HCT116 (cell line): ENCODE measurements at regions not wholly inside any gene's neighbourhood (a gene's known extent, or its start where the extent isn't known, plus 50 kb on each side); places are given as distances from the start of the nearest gene placed in this dataset.

Experiments used
- ATAC-seq: fragments of 200-7000 bp; cut with Tn5 transposase; 2 replicates; pipeline ENCODE4 v1.9.1; 2020; ENCODE audit warnings: mild to moderate bottlenecking, moderate library complexity
- BruUV-seq: library from RNA; stranded (reverse); fragments of 400-500 nt; replicated peaks from 2 replicates; lab custom pipeline; 2021; lab: Mats Ljungman, UMichigan
- CTCF ChIA-PET: fragments of 300-600 bp; sonication (Branson Sonifier 250); formaldehyde crosslinking; loops from one replicate; lab custom pipeline; 2021; ENCODE audit warnings: antibody characterized with exemption; lab: Charles Lee
- POLR2A ChIA-PET: fragments of 300-600, 350-600 bp; sonication (Branson Sonifier 250); formaldehyde crosslinking; loops from one replicate; lab custom pipeline; 2021; ENCODE audit warnings: antibody characterized with exemption; lab: Charles Lee
- RAD21 ChIA-PET, 2 experiments: fragments of 300-600 bp; sonication (Branson Sonifier 250); formaldehyde crosslinking; loops; one replicate each; lab custom pipeline; 2023; ENCODE audit warnings: low total read pairs in 2 of 2; ENCODE audit not compliant: uncharacterized antibody in 2 of 2, unreplicated experiment in 2 of 2, low non-redundant PET in 1 of 2; lab: Charles Lee
- DNase-seq: peaks from one replicate; pipeline ENCODE4 v3.0.0-alpha.2; 2010; ENCODE audit warnings: low read depth, low spot score
- H2AFZ ChIP-seq: fragments of 200-600 bp; shearing (Covaris generic), sonication (generic); 2 replicates; pipeline ENCODE4 v1.6.1; 2017; ENCODE audit warnings: low read depth, mixed run types, mixed read lengths, antibody characterized with exemption, low read length; ENCODE audit not compliant: poor library complexity, severe bottlenecking
- H3K27ac ChIP-seq: 2 replicates; pipeline ENCODE4 v1.5.1; 2012; ENCODE audit warnings: low read depth, low read length
- H3K27me3 ChIP-seq: fragments of 200-600 bp; sonication (generic); 2 replicates; pipeline ENCODE4 v1.6.1; 2016; ENCODE audit warnings: mixed run types, low read length, mixed read lengths; ENCODE audit not compliant: insufficient read depth
- H3K36me3 ChIP-seq, 2 experiments: fragments of 200-500 bp in 1 of 2; fragments of 200-600 bp in 1 of 2; sonication (Bioruptor generic) in 1 of 2; sonication (generic) in 1 of 2; 2 replicates each; pipeline versions ENCODE4 v1.5.1 to v1.6.1; 2014 to 2016; ENCODE audit warnings: low read length in 2 of 2, inconsistent platforms in 1 of 2, mixed read lengths in 1 of 2, mixed run types in 1 of 2; ENCODE audit not compliant: insufficient read depth in 2 of 2, control insufficient read depth in 1 of 2
- H3K4me1 ChIP-seq, 2 experiments: fragments of 200-600 bp in 1 of 2; sonication (generic) in 1 of 2; 2 replicates each; pipeline versions ENCODE4 v1.5.1 to v1.6.1; 2012 to 2017; ENCODE audit warnings: low read length in 2 of 2, inconsistent platforms in 1 of 2, mild to moderate bottlenecking in 1 of 2, mixed read lengths in 1 of 2, mixed run types in 1 of 2, moderate library complexity in 1 of 2; ENCODE audit not compliant: insufficient read depth in 2 of 2, control insufficient read depth in 1 of 2
- H3K4me2 ChIP-seq: fragments of 200-600 bp; sonication (generic); 2 replicates; pipeline ENCODE4 v1.6.1; 2017; ENCODE audit warnings: mixed run types, low read length, mixed read lengths
- H3K4me3 ChIP-seq, 2 experiments: fragments of 200-600 bp in 1 of 2; sonication (generic) in 1 of 2; replicated peaks in 1 of 2; 2 replicates each; pipeline ENCODE4 v1.5.1; 2011 to 2016; ENCODE audit warnings: low read length in 2 of 2, control low read depth in 1 of 2, low read depth in 1 of 2, mild to moderate bottlenecking in 1 of 2, mixed read lengths in 1 of 2, mixed run types in 1 of 2
- H3K79me2 ChIP-seq: fragments of 200-600 bp; sonication (generic); 2 replicates; pipeline ENCODE4 v1.6.1; 2017; ENCODE audit warnings: mild to moderate bottlenecking, mixed run types, low read length, moderate library complexity, mixed read lengths; ENCODE audit not compliant: insufficient read depth
- H3K9ac ChIP-seq: fragments of 200-600 bp; sonication (generic); 2 replicates; pipeline ENCODE4 v1.6.1; 2016; ENCODE audit warnings: low read length, mixed read lengths
- H3K9me2 ChIP-seq: fragments of 200-600 bp; sonication (generic), shearing (Covaris generic); 2 replicates; pipeline ENCODE4 v1.6.1; 2017; ENCODE audit warnings: mixed run types, mild to moderate bottlenecking, moderate library complexity; ENCODE audit not compliant: insufficient read depth
- H3K9me3 ChIP-seq, 2 experiments: fragments of 200-500 bp in 1 of 2; fragments of 200-600 bp in 1 of 2; sonication (Bioruptor generic) in 1 of 2; sonication (generic) in 1 of 2; 2 replicates each; pipeline ENCODE4 v1.6.1; 2014 to 2017; ENCODE audit warnings: low read length in 2 of 2, mixed read lengths in 2 of 2, inconsistent platforms in 1 of 2, low read depth in 1 of 2, mild to moderate bottlenecking in 1 of 2, mixed run types in 1 of 2, moderate library complexity in 1 of 2; ENCODE audit not compliant: control insufficient read depth in 1 of 2, insufficient read depth in 1 of 2
- H4K20me1 ChIP-seq: fragments of 200-600 bp; sonication (generic), shearing (Covaris generic); 2 replicates; pipeline ENCODE4 v1.6.1; 2017; ENCODE audit warnings: mixed run types, mild to moderate bottlenecking, moderate library complexity; ENCODE audit not compliant: insufficient read depth
- CEBPB ChIP-seq: IDR thresholded peaks from 2 replicates; pipeline ENCODE4 v1.6.1; 2012; ENCODE audit warnings: low read depth
- EGR1 ChIP-seq: IDR thresholded peaks from 2 replicates; pipeline ENCODE4 v1.6.1; 2012; ENCODE audit warnings: low read depth
- ELF1 ChIP-seq: IDR thresholded peaks from 2 replicates; pipeline ENCODE4 v1.6.1; 2012; ENCODE audit warnings: low read depth, borderline replicate concordance
- EZH2phosphoT487 ChIP-seq: fragments of 200-600 bp; IDR thresholded peaks from 2 replicates; pipeline ENCODE4 v1.6.1; 2018; ENCODE audit warnings: antibody characterized with exemption, borderline replicate concordance
- FOSL1 ChIP-seq: IDR thresholded peaks from 2 replicates; pipeline ENCODE4 v1.6.1; 2012; ENCODE audit warnings: low read depth
- JUND ChIP-seq: IDR thresholded peaks from 2 replicates; pipeline ENCODE4 v1.6.1; 2012
- POLR2A ChIP-seq: IDR thresholded peaks from 2 replicates; pipeline ENCODE4 v1.7.0; 2011; ENCODE audit warnings: borderline replicate concordance; ENCODE audit not compliant: insufficient read depth, insufficient read length; ENCODE audit errors: extremely low read depth
- POLR2AphosphoS5 ChIP-seq: IDR thresholded peaks from 2 replicates; pipeline ENCODE4 v1.6.1; 2011; ENCODE audit warnings: mild to moderate bottlenecking, low read depth, low read length, moderate library complexity
- RAD21 ChIP-seq: IDR thresholded peaks from 2 replicates; pipeline ENCODE4 v1.6.1; 2012; ENCODE audit warnings: low read depth, mild to moderate bottlenecking
- SP1 ChIP-seq: IDR thresholded peaks from 2 replicates; pipeline ENCODE4 v1.6.1; 2012; ENCODE audit warnings: low read depth
- YY1 ChIP-seq: IDR thresholded peaks from 2 replicates; pipeline ENCODE4 v1.6.1; 2011; ENCODE audit warnings: low read length, low read depth, moderate library complexity, mild to moderate bottlenecking; ENCODE audit not compliant: insufficient replicate concordance; ENCODE audit errors: extremely low read depth
- ZFX ChIP-seq: fragments of 450-650 bp; IDR thresholded peaks from 2 replicates; pipeline ENCODE4 v1.6.1; 2017
- intact Hi-C: fragments of 100-400 bp; cut with micrococcal nuclease; formaldehyde crosslinking; loops from 2 replicates; pipeline ENCODE4 v1.10.0; 2022
- TF ChIP-seq, protein P1 (sequence below): IDR thresholded peaks from 2 replicates; pipeline ENCODE4 v1.6.1; 2011; ENCODE audit warnings: mild to moderate bottlenecking, low read length, moderate library complexity; ENCODE audit not compliant: insufficient replicate concordance; ENCODE audit errors: extremely low read depth
- TF ChIP-seq, protein P2 (sequence below): IDR thresholded peaks from 2 replicates; pipeline ENCODE4 v1.6.1; 2012
- TF ChIP-seq, protein P3 (sequence below): IDR thresholded peaks from 2 replicates; pipeline ENCODE4 v1.6.1; 2012

DNA sequence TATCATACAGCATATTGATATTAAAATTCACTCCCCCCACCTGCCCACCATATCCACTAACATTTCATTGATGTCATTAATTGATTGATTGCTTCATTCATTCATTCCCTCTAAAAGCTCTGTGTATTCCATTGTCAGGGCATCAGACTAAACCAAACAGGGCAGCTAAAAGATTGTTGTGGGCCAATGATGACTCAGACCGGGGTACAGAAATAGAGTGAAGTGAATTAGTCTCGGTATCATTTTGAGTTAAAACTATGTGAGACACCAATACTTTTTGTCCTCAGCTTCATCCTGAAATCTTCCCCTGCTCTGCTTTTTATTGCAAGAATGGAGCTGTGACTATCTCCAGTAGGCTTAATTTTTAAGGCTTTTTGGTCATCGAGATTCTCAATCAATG is 868.3 kb downstream of the CDH11 start:
- ATAC-seq, result no peak
- BruUV-seq, result no TSS peak

More for the DNA sequence above, 868.3 kb downstream of the CDH11 start:
- RAD21 ChIA-PET, result no interaction called here
- H2AFZ ChIP-seq, result no peak overlapping the region
- no peaks in the 10 kb centered on the region for H3K79me2 ChIP-seq
- no peaks in the 10 kb centered on the region for H3K4me1 ChIP-seq
- DNase-seq, result no peak
- H3K27ac ChIP-seq, result no peak overlapping the region
- H3K4me3 ChIP-seq, result no peak overlapping the region
- POLR2A ChIA-PET, result no interaction called here
- TF ChIP-seq, protein P1, sequence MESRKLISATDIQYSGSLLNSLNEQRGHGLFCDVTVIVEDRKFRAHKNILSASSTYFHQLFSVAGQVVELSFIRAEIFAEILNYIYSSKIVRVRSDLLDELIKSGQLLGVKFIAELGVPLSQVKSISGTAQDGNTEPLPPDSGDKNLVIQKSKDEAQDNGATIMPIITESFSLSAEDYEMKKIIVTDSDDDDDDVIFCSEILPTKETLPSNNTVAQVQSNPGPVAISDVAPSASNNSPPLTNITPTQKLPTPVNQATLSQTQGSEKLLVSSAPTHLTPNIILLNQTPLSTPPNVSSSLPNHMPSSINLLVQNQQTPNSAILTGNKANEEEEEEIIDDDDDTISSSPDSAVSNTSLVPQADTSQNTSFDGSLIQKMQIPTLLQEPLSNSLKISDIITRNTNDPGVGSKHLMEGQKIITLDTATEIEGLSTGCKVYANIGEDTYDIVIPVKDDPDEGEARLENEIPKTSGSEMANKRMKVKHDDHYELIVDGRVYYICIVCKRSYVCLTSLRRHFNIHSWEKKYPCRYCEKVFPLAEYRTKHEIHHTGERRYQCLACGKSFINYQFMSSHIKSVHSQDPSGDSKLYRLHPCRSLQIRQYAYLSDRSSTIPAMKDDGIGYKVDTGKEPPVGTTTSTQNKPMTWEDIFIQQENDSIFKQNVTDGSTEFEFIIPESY, result no peak
- TF ChIP-seq ELF1, result no peak
- TF ChIP-seq POLR2AphosphoS5, result no peak
- no peak for TF ChIP-seq EZH2phosphoT487
- TF ChIP-seq, protein P2, sequence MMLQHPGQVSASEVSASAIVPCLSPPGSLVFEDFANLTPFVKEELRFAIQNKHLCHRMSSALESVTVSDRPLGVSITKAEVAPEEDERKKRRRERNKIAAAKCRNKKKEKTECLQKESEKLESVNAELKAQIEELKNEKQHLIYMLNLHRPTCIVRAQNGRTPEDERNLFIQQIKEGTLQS, result no peak
- TF ChIP-seq SP1, result no peak
- TF ChIP-seq YY1, result no peak
- TF ChIP-seq RAD21, result no peak
- no peak for TF ChIP-seq JUND
- no peak for TF ChIP-seq POLR2A
- TF ChIP-seq, protein P3, sequence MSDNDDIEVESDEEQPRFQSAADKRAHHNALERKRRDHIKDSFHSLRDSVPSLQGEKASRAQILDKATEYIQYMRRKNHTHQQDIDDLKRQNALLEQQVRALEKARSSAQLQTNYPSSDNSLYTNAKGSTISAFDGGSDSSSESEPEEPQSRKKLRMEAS, result no peak
- no peak for TF ChIP-seq CEBPB
- no peak for TF ChIP-seq ZFX
- TF ChIP-seq FOSL1, result no peak
- TF ChIP-seq EGR1, result no peak
- no peak overlapping the region for H3K9ac ChIP-seq
- H3K27me3 ChIP-seq, result no peaks in the 10 kb centered on the region
- H3K4me2 ChIP-seq, result no peak overlapping the region
- peaks cover 4 to 26% of the 10 kb centered on the region in 2 experiments; a peak in 2 of 4 replicates for H3K9me3 ChIP-seq
- no peaks in the 10 kb centered on the region for H3K9me2 ChIP-seq
- no peaks in the 10 kb centered on the region for H4K20me1 ChIP-seq
- no peaks in the 10 kb centered on the region for H3K36me3 ChIP-seq
- CTCF ChIA-PET, result no interaction called here
- intact Hi-C loops, result no loop called here
